Gastrocnemius medialis (tissue), 4 donors: ENCODE measurements at regions not wholly inside any gene's neighbourhood (a gene's known extent, or its start where the extent isn't known, plus 50 kb on each side); places are given as distances from the start of the nearest gene placed in this dataset.

Source experiments
- ATAC-seq, 2 donors: fragments of 150-250 bp; one replicate each; pipeline ENCODE4 v1.9.1; 2016
- DNase-seq, 2 donors: peaks; one replicate each; pipeline ENCODE4 v3.0.0-alpha.2; 2019
- H3K27ac ChIP-seq, 4 donors: fragments of 200-600 bp; sonication (generic); 1 replicate in 1 of 4; 2 replicates in 3 of 4; pipeline ENCODE4 v1.5.1; 2016 to 2018; ENCODE audit warnings: mild to moderate bottlenecking in 2 of 4, moderate library complexity in 1 of 4
- H3K27me3 ChIP-seq, 3 donors: fragments of 200-600 bp; sonication (generic) in 2 of 3; 1 replicate in 1 of 3; 2 replicates in 2 of 3; pipeline versions ENCODE4 v1.5.1 to v1.6.0; 2016 to 2019; ENCODE audit warnings: mild to moderate bottlenecking in 1 of 3, moderate library complexity in 1 of 3
- H3K36me3 ChIP-seq, 2 donors: fragments of 200-600 bp; sonication (generic) in 1 of 2; one replicate each; pipeline ENCODE4 v1.5.1; 2017 to 2018
- H3K4me1 ChIP-seq, 2 donors: fragments of 200-600 bp; sonication (generic) in 1 of 2; one replicate each; pipeline ENCODE4 v1.5.1; 2016 to 2017; ENCODE audit warnings: mild to moderate bottlenecking in 2 of 2
- H3K4me3 ChIP-seq, 4 donors: fragments of 200-600 bp; sonication (generic) in 3 of 4; 1 replicate in 1 of 4; 2 replicates in 3 of 4; pipeline ENCODE4 v1.5.1; 2016 to 2019; ENCODE audit warnings: mild to moderate bottlenecking in 2 of 4
- H3K9me3 ChIP-seq, 3 donors: fragments of 200-600 bp; sonication (generic) in 2 of 3; 1 replicate in 1 of 3; 2 replicates in 2 of 3; pipeline ENCODE4 v1.5.1; 2016 to 2019
- POLR2A ChIP-seq, 2 donors: fragments of 450-650 bp; IDR thresholded peaks; one replicate each; pipeline ENCODE4 v1.6.1; 2017; ENCODE audit warnings: antibody characterized with exemption in 2 of 2, mild to moderate bottlenecking in 2 of 2, moderate library complexity in 2 of 2
- in situ Hi-C, 4 donors: fragments of 200-750 bp; cut with MboI; loops; one replicate each; pipeline versions ENCODE4 v1.15.0 to v1.8.0; 2017; ENCODE audit warnings: low sequenced_read_pairs in 4 of 4
- intact Hi-C: fragments of 100-400 bp; cut with DNase I; formaldehyde crosslinking; loops from one replicate; pipeline ENCODE4 v1.15.1; 2023; ENCODE audit warnings: low total_unique reads
- TF ChIP-seq, protein P1 (sequence below), 5 experiments: fragments of 450-650 bp in 3 of 5; fragments of 200-600 bp in 2 of 5; sonication (generic) in 2 of 5; IDR thresholded peaks in 4 of 5; conservative IDR thresholded peaks in 1 of 5; 1 replicate in 4 of 5; 2 replicates in 1 of 5; pipeline ENCODE4 v1.5.1; 2016 to 2019; ENCODE audit warnings: antibody characterized with exemption in 5 of 5, mild to moderate bottlenecking in 3 of 5, moderate library complexity in 3 of 5

DNA sequence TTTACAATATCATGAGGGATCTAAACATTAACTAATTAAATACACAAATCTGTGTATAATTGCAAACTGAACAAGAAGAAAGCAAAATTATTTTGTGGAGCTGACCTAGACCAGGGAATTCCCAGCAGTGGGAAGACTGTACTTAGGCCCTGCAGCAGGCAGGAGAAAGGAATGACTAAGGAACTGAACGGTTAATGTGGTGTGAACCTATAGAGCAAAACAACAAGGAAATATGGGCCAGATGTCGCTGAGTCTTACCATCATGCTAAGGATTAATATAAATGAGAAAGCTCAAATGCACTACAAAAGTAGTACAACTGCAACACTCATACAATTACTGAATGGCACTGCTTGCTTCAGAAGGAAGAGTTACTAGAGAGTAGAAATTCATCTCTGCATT is 120.3 kb upstream of the ATXN3L start:
- ATAC-seq, result no peak
- Histone ChIP-seq H3K36me3 (no peaks in the 10 kb centered on the region), H3K9me3 (no peaks in the 10 kb centered on the region), H3K4me3 (no peak overlapping the region), H3K4me1 (no peaks in the 10 kb centered on the region), H3K27me3 (no peaks in the 10 kb centered on the region), H3K27ac (no peak overlapping the region)
- TF ChIP-seq POLR2A (IDR thresholded peaks at IDR 0.05), result no peak
- TF ChIP-seq, protein P1, sequence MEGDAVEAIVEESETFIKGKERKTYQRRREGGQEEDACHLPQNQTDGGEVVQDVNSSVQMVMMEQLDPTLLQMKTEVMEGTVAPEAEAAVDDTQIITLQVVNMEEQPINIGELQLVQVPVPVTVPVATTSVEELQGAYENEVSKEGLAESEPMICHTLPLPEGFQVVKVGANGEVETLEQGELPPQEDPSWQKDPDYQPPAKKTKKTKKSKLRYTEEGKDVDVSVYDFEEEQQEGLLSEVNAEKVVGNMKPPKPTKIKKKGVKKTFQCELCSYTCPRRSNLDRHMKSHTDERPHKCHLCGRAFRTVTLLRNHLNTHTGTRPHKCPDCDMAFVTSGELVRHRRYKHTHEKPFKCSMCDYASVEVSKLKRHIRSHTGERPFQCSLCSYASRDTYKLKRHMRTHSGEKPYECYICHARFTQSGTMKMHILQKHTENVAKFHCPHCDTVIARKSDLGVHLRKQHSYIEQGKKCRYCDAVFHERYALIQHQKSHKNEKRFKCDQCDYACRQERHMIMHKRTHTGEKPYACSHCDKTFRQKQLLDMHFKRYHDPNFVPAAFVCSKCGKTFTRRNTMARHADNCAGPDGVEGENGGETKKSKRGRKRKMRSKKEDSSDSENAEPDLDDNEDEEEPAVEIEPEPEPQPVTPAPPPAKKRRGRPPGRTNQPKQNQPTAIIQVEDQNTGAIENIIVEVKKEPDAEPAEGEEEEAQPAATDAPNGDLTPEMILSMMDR (IDR thresholded peaks at IDR 0.05 in 4 of 5, conservative IDR thresholded peaks at IDR 0.05 in 1 of 5), result no peak
- intact Hi-C loops, result no loop called here
- in situ Hi-C loops, result no loop called here
- no peak for DNase-seq

DNA sequence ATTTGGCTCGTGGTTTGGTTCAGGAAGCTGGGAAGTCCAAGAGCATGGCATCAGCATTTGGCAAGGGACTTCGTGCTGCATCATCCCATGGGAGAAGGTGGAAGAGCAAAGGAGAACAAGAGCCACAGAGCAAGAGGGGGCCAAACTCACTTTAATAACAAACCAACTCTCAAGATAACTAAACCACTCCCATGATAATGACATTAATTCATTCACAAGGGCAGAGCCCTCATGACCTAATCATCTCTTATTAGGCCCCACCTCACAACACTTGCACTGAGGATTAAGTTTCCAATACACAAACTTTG is 113.4 kb upstream of the ATXN3L start:
- intact Hi-C loops (no loop called here), in situ Hi-C loops (no loop called here)
- peaks cover 6 to 8% of the 10 kb centered on the region in 2 donors for H3K4me1 ChIP-seq
- DNase-seq, result no peak
- TF ChIP-seq, protein P1 (IDR thresholded peaks at IDR 0.05 in 4 of 5, conservative IDR thresholded peaks at IDR 0.05 in 1 of 5), result no peak
- no peak for TF ChIP-seq POLR2A (IDR thresholded peaks at IDR 0.05)
- ATAC-seq, result no peak
- peak overlapping the region in 3 of 4 donors; percentile 31 to 74 (median 50) for H3K27ac ChIP-seq
- no peaks in the 10 kb centered on the region for H3K36me3 ChIP-seq
- H3K4me3 ChIP-seq, result no peak overlapping the region
- no peaks in the 10 kb centered on the region for H3K9me3 ChIP-seq
- H3K27me3 ChIP-seq, result no peaks in the 10 kb centered on the region

DNA sequence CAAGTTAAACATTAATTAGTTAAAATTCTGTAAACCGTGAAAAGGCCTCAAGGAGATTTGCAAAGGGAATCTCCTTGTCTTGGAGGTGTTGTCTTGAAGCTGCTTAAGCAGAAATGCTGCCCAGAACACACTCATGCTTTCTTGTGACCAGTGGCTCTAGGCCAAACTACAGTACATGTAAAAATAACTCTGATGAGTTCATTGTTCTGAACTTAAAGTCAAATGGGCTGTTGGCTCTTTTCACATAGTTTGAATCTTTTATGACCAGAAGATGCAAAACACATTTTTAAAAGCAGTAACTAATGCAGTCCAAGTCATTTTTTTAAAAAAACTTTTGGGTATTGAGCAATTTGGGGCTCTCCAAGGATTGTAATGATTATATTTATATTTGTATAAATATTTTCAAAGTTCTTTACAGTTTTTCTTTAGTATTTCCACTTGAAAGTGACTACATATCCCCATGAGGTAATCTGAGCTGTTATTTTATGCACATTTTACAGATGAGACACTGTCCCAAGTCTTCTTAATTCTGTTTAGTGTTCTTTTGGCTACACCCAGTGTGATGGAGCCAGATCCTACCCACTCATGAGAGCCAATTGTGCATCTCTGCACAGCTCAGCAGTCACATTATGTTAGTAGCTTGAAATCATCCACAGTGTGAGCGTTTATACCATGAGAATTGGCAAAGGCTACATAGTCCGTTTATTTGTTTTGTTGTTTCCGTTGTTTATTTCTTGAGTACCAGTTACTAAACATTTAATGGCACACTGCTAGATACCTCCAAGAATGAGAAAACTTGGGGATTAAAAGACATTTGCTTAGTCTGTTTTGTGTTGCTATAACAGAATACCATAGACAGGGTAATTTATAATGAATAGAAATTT is 112.8 kb upstream of the ATXN3L start:
- Histone ChIP-seq H3K27me3 (no peaks in the 10 kb centered on the region), H3K36me3 (no peaks in the 10 kb centered on the region), H3K9me3 (no peaks in the 10 kb centered on the region), H3K4me3 (no peak overlapping the region), H3K27ac (peak overlapping the region; percentile 49 to 74 (median 58)), H3K4me1 (peaks cover 6 to 8% of the 10 kb centered on the region in 2 donors)
- DNase-seq (peak; percentile 44 to 53), ATAC-seq (peak; percentile 99 to 100)
- intact Hi-C loops (no loop called here), in situ Hi-C loops (no loop called here)
- no peak for TF ChIP-seq POLR2A (IDR thresholded peaks at IDR 0.05)
- TF ChIP-seq, protein P1 (IDR thresholded peaks at IDR 0.05 in 4 of 5, conservative IDR thresholded peaks at IDR 0.05 in 1 of 5), result no peak

DNA sequence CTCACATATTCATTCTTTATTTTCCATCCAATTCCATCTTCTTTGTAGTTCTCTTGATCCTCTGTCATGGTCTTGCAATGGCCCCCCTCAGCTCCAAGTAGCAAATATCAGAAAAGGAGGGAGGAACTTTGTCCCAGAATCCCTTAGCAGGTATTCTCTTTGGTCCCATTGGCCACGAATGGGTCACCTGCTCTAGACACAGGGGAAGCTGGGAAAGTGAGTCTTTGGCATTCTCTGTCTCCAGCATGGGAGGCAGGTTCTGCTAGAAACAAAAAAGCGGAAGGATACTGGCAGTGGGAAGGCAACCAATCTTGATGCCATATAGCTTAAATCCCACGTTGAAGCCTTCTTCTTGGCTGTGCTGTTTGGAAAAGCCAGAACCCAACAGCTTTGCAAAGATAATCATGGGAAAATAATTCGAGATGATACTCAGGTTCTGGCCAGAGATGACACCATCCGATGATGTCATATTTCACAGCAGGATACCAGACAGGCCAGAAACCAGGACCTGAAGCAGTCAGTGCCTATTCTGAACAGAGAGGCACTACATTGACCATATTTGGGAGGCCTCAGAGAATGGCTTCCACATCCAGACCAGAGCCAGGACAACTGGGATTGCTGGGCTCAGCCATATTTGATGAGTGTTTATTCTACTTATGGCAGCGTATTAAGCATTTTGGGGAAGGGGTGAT is 110.4 kb upstream of the ATXN3L start:
- ATAC-seq, result no peak
- in situ Hi-C loops, result no loop called here

More for the DNA sequence above, 110.4 kb upstream of the ATXN3L start:
- no peaks in the 10 kb centered on the region for H3K27me3 ChIP-seq
- H3K27ac ChIP-seq, result no peak overlapping the region
- intact Hi-C loops, result no loop called here
- H3K9me3 ChIP-seq, result no peaks in the 10 kb centered on the region
- no peaks in the 10 kb centered on the region for H3K36me3 ChIP-seq
- TF ChIP-seq, protein P1 (IDR thresholded peaks at IDR 0.05 in 4 of 5, conservative IDR thresholded peaks at IDR 0.05 in 1 of 5), result no peak
- no peak for TF ChIP-seq POLR2A (IDR thresholded peaks at IDR 0.05)
- H3K4me3 ChIP-seq, result no peak overlapping the region
- H3K4me1 ChIP-seq, result peaks cover 6 to 8% of the 10 kb centered on the region in 2 donors
- no peak for DNase-seq
